Type B pancreatic cell (in vitro differentiated cells): ENCODE measurements at regions not wholly inside any gene's neighbourhood (a gene's known extent, or its start where the extent isn't known, plus 50 kb on each side); places are given as distances from the start of the nearest gene placed in this dataset.
A peak's percentile ranks its signal among the peaks of the same experiment; 100 is the strongest.

Source experiments
- DNase-seq: peaks from one replicate; pipeline ENCODE4 v3.0.0; 2021; ENCODE audit warnings: mixed read lengths; ENCODE audit not compliant: unreplicated experiment; ENCODE audit errors: extremely low spot score
- H3K27ac Mint-ChIP-seq: 2 replicates; pipeline ENCODE4 v1.8.0; 2021; ENCODE audit warnings: mild to moderate bottlenecking, mixed read lengths
- H3K27me3 Mint-ChIP-seq: 2 replicates; pipeline ENCODE4 v1.8.0; 2021; ENCODE audit warnings: mixed read lengths
- H3K36me3 Mint-ChIP-seq: 2 replicates; pipeline ENCODE4 v1.8.0; 2021; ENCODE audit warnings: mixed read lengths
- H3K4me1 Mint-ChIP-seq: one replicate; pipeline ENCODE4 v1.8.0; 2021; ENCODE audit warnings: mixed read lengths; ENCODE audit not compliant: unreplicated experiment
- H3K4me3 Mint-ChIP-seq: 2 replicates; pipeline ENCODE4 v1.8.0; 2021; ENCODE audit warnings: mild to moderate bottlenecking, mixed read lengths
- H3K9me3 Mint-ChIP-seq: 2 replicates; pipeline ENCODE4 v1.8.0; 2021; ENCODE audit warnings: mixed read lengths
- CTCF ChIP-seq: fragments of 200-600 bp; sonication (generic); conservative IDR thresholded peaks from 2 replicates; pipeline ENCODE4 v1.5.0; 2021; ENCODE audit warnings: antibody characterized with exemption, mild to moderate bottlenecking

GRCh38 chr1:238487931-238488330 lies 597.2 kb upstream of the ZP4 start:
- no peak for DNase-seq
- Mint-ChIP-seq H3K4me1 (peaks cover 14% of the 10 kb centered on the region), H3K9me3 (no peaks in the 10 kb centered on the region), H3K36me3 (no peaks in the 10 kb centered on the region), H3K4me3 (no peak overlapping the region), H3K27me3 (no peaks in the 10 kb centered on the region), H3K27ac (no peak overlapping the region)
- TF ChIP-seq CTCF, result no peak

GRCh38 chr1:238485912-238486209 lies 595.1 kb upstream of the ZP4 start:
- H3K27ac Mint-ChIP-seq, result peak overlapping the region; percentile 75
- peak overlapping the region; percentile 86 for H3K4me3 Mint-ChIP-seq
- no peaks in the 10 kb centered on the region for H3K27me3 Mint-ChIP-seq
- H3K36me3 Mint-ChIP-seq, result no peaks in the 10 kb centered on the region
- H3K9me3 Mint-ChIP-seq, result no peaks in the 10 kb centered on the region
- DNase-seq, result no peak
- peaks cover 14% of the 10 kb centered on the region for H3K4me1 Mint-ChIP-seq
- TF ChIP-seq CTCF, result no peak

- no peaks in the 10 kb centered on the region for H3K27me3 Mint-ChIP-seq
- H3K4me1 Mint-ChIP-seq, result peaks cover 14% of the 10 kb centered on the region
- DNase-seq, result no peak
Measured at GRCh38 chr1:238485057-238485911, 594.6 kb upstream of the ZP4 start.

GRCh38 chr1:238484121-238484520 lies 593.4 kb upstream of the ZP4 start:
- Mint-ChIP-seq H3K36me3 (no peaks in the 10 kb centered on the region), H3K9me3 (no peaks in the 10 kb centered on the region), H3K27ac (no peak overlapping the region), H3K27me3 (no peaks in the 10 kb centered on the region), H3K4me3 (no peak overlapping the region), H3K4me1 (peaks cover 14% of the 10 kb centered on the region)
- no peak for TF ChIP-seq CTCF
- no peak for DNase-seq

More at GRCh38 chr1:238485057-238485911, 594.6 kb upstream of the ZP4 start:
- H3K36me3 Mint-ChIP-seq, result no peaks in the 10 kb centered on the region
- TF ChIP-seq CTCF, result no peak
- no peaks in the 10 kb centered on the region for H3K9me3 Mint-ChIP-seq
- H3K4me3 Mint-ChIP-seq, result peak overlapping the region; percentile 86
- H3K27ac Mint-ChIP-seq, result peak overlapping the region; percentile 75

GRCh38 chr1:238476841-238477240 lies 586.1 kb upstream of the ZP4 start:
- no peak for TF ChIP-seq CTCF
- Mint-ChIP-seq H3K27ac (no peak overlapping the region), H3K27me3 (no peaks in the 10 kb centered on the region), H3K4me3 (no peak overlapping the region), H3K4me1 (no peaks in the 10 kb centered on the region), H3K36me3 (no peaks in the 10 kb centered on the region), H3K9me3 (no peaks in the 10 kb centered on the region)
- DNase-seq, result no peak
